SU-DHL-6 (cell line): ENCODE measurements at regions not wholly inside any gene's neighbourhood (a gene's known extent, or its start where the extent isn't known, plus 50 kb on each side); places are given as distances from the start of the nearest gene placed in this dataset.

Experiments used
- CTCF ChIP-seq: fragments of 200-600 bp; sonication (generic); IDR thresholded peaks from one replicate; pipeline ENCODE4 v1.5.1; 2017; ENCODE audit warnings: antibody characterized with exemption, mild to moderate bottlenecking, low read length, moderate library complexity; ENCODE audit not compliant: insufficient read depth, poor library complexity, severe bottlenecking
- EZH2phosphoT487 ChIP-seq: fragments of 200-600 bp; sonication (generic), shearing (Covaris generic); conservative IDR thresholded peaks from 2 replicates; pipeline ENCODE4 v1.6.1; 2018; ENCODE audit warnings: mild to moderate bottlenecking, antibody characterized with exemption, low read length, moderate library complexity, mixed read lengths

- TF ChIP-seq CTCF = no peak
- no peak for TF ChIP-seq EZH2phosphoT487
Measured at GRCh38 chr13:53778937-53779336, 750.3 kb downstream of the OLFM4 start.
